Calu3 (cell line): ENCODE measurements at regions not wholly inside any gene's neighbourhood (a gene's known extent, or its start where the extent isn't known, plus 50 kb on each side); places are given as distances from the start of the nearest gene placed in this dataset.

Experiments used
- BruUV-seq: library from RNA; stranded (reverse); fragments of 400-500 nt; replicated peaks from 2 replicates; lab custom pipeline; 2021; lab: Mats Ljungman, UMichigan
- CTCF ChIA-PET: fragments of 300-600 bp; sonication (Branson Sonifier 250); formaldehyde crosslinking; loops from one replicate; lab custom pipeline; 2022; ENCODE audit warnings: antibody characterized with exemption; lab: Charles Lee
- DNase-seq: peaks from one replicate; pipeline ENCODE4 v3.0.0; 2022
- H3K27ac Mint-ChIP-seq: one replicate; pipeline ENCODE4 v1.8.0; 2022; ENCODE audit warnings: mixed read lengths; ENCODE audit not compliant: unreplicated experiment
- H3K27me3 Mint-ChIP-seq: one replicate; pipeline ENCODE4 v1.8.0; 2022; ENCODE audit warnings: mixed read lengths; ENCODE audit not compliant: unreplicated experiment
- H3K36me3 Mint-ChIP-seq: one replicate; pipeline ENCODE4 v1.8.0; 2022; ENCODE audit warnings: mild to moderate bottlenecking, moderate library complexity, mixed read lengths; ENCODE audit not compliant: insufficient read depth, unreplicated experiment
- H3K4me1 Mint-ChIP-seq: one replicate; pipeline ENCODE4 v1.8.0; 2022; ENCODE audit warnings: mild to moderate bottlenecking, low read depth, mixed read lengths; ENCODE audit not compliant: unreplicated experiment
- H3K4me3 Mint-ChIP-seq: one replicate; pipeline ENCODE4 v1.8.0; 2022; ENCODE audit warnings: mild to moderate bottlenecking, low read depth, moderate library complexity, mixed read lengths; ENCODE audit not compliant: unreplicated experiment
- H3K9me3 Mint-ChIP-seq: one replicate; pipeline ENCODE4 v1.8.0; 2022; ENCODE audit warnings: low read depth, mixed read lengths; ENCODE audit not compliant: unreplicated experiment
- CTCF ChIP-seq: fragments of 200-600 bp; IDR thresholded peaks from one replicate; pipeline ENCODE4 v1.8.0; 2022; ENCODE audit warnings: antibody characterized with exemption; ENCODE audit not compliant: unreplicated experiment
- intact Hi-C: fragments of 100-400 bp; cut with micrococcal nuclease; formaldehyde crosslinking; loops from one replicate; pipeline ENCODE4 v1.10.0; 2022; ENCODE audit not compliant: unreplicated experiment

DNA sequence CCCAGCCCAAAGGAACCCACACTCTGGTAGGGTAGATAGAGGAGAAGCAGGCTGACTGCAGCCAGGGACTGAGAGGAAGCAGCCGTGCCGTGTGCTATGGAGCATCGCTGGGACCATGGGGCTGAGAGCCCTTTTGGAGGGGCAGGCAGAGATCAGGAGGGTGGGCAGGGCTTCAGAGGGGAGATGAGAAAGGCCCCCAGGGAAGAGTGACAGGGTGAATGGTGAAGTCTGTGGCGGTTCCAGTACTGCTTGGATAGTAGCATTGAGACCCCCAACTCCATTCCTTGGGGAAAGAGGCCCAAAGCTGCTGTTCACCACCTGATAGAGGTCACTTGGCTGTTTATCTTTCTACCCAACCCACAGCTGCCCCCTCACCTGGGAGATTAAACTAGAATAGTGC lies 80.0 kb upstream of the MRPS22 start:
- H3K27me3 Mint-ChIP-seq: peaks cover 8% of the 10 kb centered on the region
- DNase-seq: no peak
- TF ChIP-seq CTCF: no peak
- no TSS peak for BruUV-seq
- intact Hi-C loops: no loop called here
- H3K27ac Mint-ChIP-seq: no peak overlapping the region
- H3K9me3 Mint-ChIP-seq: no peaks in the 10 kb centered on the region
- no peak overlapping the region for H3K4me3 Mint-ChIP-seq
- CTCF ChIA-PET: interaction anchor here (1.1 kb wide), 1 partner anchor 38 kb away, joined by 3 read pairs; no protein-coding TSS in a partner anchor
- no peaks in the 10 kb centered on the region for H3K36me3 Mint-ChIP-seq
- no peaks in the 10 kb centered on the region for H3K4me1 Mint-ChIP-seq

GRCh38 chr3:139264375-139264774 lies 79.4 kb upstream of the MRPS22 start:
- Mint-ChIP-seq H3K9me3 (no peaks in the 10 kb centered on the region), H3K4me1 (no peaks in the 10 kb centered on the region), H3K4me3 (no peak overlapping the region), H3K27me3 (peaks cover 2% of the 10 kb centered on the region), H3K36me3 (no peaks in the 10 kb centered on the region), H3K27ac (no peak overlapping the region)
- no peak for DNase-seq
- intact Hi-C loops: no loop called here
- TF ChIP-seq CTCF: no peak
- BruUV-seq: no TSS peak
- CTCF ChIA-PET: no interaction called here

- no TSS peak for BruUV-seq
- H3K9me3 Mint-ChIP-seq: no peaks in the 10 kb centered on the region
- H3K4me3 Mint-ChIP-seq: no peak overlapping the region
- no peaks in the 10 kb centered on the region for H3K4me1 Mint-ChIP-seq
- DNase-seq: no peak
- TF ChIP-seq CTCF: no peak
- CTCF ChIA-PET: no interaction called here
- intact Hi-C loops: no loop called here
- H3K36me3 Mint-ChIP-seq: no peaks in the 10 kb centered on the region
- no peak overlapping the region for H3K27ac Mint-ChIP-seq
- no peaks in the 10 kb centered on the region for H3K27me3 Mint-ChIP-seq
Observed at GRCh38 chr3:139265131-139266016, 78.4 kb upstream of the MRPS22 start.

DNA sequence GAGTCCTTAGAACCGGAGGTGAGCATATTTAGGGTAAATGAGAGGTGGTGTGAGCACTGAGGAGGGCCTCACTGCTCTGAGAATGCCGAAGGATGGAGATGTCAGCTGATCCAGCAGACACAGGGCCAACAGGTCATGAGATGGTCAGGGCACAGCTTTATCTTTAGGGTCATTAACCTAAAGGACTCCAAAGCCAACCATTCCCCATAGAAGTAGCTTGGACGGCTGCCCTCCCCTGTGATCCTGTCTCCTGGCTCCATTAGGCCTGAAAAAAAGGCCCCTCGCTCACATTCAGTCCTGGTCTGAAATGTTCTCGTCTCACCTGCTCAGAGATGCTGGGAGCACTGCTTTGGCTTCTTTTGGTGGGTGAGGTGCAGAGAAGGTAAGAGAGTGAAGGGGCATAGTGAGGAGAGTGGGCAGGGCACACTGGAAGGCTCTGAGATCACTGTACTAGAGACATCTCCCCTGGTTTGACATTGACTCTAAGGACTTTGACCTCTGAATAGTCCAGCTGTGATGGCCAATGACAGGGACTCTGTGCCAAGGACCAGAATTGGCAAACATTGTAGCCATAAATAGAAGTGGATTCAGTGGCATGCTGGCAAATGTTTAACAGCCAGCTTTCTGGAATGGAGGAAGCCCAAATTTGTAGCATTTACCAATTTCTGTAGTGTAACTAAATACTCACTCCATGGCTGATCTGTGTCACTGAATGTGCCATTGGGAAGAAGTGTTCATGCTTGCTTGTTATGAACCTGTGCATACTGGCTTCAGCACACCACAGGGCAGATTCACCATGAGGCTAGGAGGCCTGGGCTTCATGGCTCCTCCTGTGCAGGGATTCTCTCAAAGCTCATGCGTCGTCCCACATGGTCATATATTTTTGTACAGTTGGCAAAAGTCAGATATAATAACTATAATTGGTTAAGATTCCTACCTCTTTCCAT lies 76.2 kb upstream of the MRPS22 start:
- H3K9me3 Mint-ChIP-seq: no peaks in the 10 kb centered on the region
- TF ChIP-seq CTCF: no peak
- intact Hi-C loops: no loop called here
- BruUV-seq: no TSS peak
- no peak overlapping the region for H3K4me3 Mint-ChIP-seq
- no peaks in the 10 kb centered on the region for H3K27me3 Mint-ChIP-seq
- no peaks in the 10 kb centered on the region for H3K4me1 Mint-ChIP-seq
- H3K36me3 Mint-ChIP-seq: no peaks in the 10 kb centered on the region
- H3K27ac Mint-ChIP-seq: no peak overlapping the region
- DNase-seq: no peak
- CTCF ChIA-PET: no interaction called here
